ENCODE measurements at regions not wholly inside any gene's neighbourhood (a gene's known extent, or its start where the extent isn't known, plus 50 kb on each side); places are given as distances from the start of the nearest gene placed in this dataset.
A peak's percentile ranks its signal among the peaks of the same experiment; 100 is the strongest.
"Not testable (repeated sequence)": the region's sequence is repeated elsewhere in the genome, so short reads cannot be mapped to it uniquely, and the experiment has no call there.

DNA sequence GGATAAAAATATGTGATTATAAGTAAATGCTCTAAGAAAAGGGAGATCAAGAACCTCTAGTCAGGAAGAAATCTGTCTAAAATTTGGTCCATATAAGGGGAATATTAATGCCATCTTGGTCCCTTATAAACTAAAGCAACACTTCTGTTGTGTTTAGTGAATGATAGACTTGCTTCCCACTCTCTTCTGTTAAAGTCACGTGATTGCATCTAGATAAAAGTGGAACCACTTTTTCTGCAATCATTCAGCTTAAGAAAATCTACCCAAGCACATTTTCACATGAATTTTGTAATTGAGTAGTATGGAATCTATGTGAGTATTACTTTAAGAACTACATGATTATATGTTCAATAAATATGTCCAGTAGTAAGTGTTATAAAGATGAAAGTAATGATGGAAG is 782.9 kb upstream of the MIR17HG start:
- DNase-seq (ENCODE audit: low read depth in 2 of 2): no peak

DNA sequence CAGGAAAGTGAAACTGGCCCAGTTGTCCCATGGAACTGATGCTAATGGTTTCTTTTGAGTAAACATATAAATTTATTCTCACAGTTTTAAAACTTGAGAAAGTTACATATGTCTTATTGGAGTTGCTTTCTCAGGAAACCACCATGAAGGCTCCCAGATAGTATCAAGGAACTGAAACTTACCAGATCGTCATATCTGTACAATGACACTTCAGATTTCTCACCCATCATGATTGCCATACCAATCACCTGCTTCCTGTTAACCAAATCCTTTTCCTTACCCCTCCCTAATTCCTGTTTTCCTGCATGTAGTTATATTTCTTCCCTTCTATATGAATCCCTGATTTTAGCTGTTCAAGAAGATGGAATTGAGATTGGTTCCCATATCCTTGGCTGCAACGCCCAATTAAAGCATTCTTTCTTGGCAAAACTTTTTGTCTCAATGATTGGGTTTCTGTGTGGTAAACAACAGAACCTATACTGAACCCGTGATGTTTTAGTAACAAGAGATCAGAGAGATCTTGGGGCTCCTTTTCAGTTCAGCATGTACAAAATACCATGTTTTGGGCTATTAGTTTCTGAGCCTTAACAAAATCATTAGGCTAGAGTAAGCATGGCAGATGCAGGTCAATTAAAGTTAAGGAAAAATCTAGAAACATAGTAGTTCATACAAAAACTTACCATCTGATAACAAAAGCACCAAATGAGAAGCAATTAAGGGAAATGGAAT is 781.3 kb upstream of the MIR17HG start:
- DNase-seq (ENCODE audit: low read depth in 2 of 2): no peak

- no peak for DNase-seq (ENCODE audit: low read depth in 2 of 2)
These were observed 779.3 kb upstream of the MIR17HG start for GRCh38 chr13:90568165-90568564.

GRCh38 chr13:90576067-90576466 is 771.4 kb upstream of the MIR17HG start:
- DNase-seq (ENCODE audit: low read depth in 2 of 2): no peak

- DNase-seq (ENCODE audit: low read depth in 2 of 2): no peak
These were observed 769.8 kb upstream of the MIR17HG start for GRCh38 chr13:90577726-90578125.

DNA sequence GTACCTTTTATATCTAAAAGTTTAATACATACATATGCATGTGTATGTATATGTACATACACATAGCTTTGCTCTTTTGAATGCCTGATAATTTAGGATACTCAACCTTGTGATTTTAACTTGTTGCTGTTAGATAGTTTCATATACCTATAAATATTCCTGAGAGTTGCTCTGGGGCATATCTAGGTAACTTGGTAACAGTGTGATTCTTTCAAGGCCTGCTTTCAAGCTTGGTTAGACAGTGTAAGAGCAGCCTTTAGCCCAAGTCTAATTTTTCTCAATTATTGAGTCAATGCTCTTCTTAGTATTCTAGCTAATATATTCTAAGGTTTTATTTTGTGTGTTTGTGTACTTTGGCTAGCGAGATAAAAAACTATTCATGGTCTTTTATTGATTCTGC is 762.1 kb upstream of the MIR17HG start:
- DNase-seq (ENCODE audit: low read depth in 2 of 2): no peak

GRCh38 chr13:90591260-90591926 is 756.1 kb upstream of the MIR17HG start:
- DNase-seq (ENCODE audit: low read depth in 2 of 2): no peak

GRCh38 chr13:90591927-90592268 is 755.6 kb upstream of the MIR17HG start:
- DNase-seq (ENCODE audit: low read depth in 2 of 2): no peak

- DNase-seq (ENCODE audit: low read depth in 2 of 2): no peak
These were observed 754.5 kb upstream of the MIR17HG start for GRCh38 chr13:90592943-90593342.

- DNase-seq (ENCODE audit: low read depth in 2 of 2): peak; percentile 4 to 19
These were observed 752.8 kb upstream of the MIR17HG start for GRCh38 chr13:90594681-90595080.

DNA sequence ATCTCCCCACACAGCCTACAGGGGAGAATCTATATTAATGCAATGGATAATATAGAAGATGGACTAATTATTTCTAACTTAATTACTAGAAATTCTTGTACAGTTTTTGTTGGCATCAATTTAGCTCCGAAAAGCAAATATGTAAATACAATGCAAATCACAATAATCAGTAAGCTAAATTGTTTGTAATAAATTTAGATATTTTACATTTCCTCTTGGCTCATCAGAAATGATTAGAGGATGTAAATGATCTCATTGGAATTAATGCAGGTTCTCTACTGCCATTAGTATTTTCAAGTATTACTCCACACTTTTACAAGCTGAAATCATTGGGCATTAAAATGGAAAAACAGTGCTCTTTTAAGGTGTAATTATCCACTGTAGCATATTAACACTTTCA is 741.8 kb upstream of the MIR17HG start:
- no peak for DNase-seq (ENCODE audit: low read depth in 2 of 2)

GRCh38 chr13:90606921-90607320 is 740.6 kb upstream of the MIR17HG start:
- DNase-seq (ENCODE audit: low read depth in 2 of 2): not testable (repeated sequence)

DNA sequence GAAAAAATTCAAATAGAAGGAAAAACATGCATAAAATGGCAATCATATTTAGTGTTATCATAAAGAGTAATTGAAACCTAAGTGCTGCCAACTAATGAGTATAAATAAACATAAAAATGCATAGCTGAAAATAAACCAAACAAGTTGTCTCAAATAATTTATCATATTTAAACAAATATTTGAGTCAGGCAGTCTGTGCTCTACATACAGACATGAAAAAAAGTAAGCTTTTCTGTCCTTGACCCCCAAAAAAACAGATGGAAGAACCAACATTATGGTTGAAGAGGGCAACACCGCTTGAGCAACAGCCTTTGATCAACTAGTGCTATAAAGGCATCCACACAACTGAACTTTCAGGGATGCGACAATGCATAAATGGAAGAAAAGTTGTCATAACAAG is 735.1 kb upstream of the MIR17HG start:
- no peak for DNase-seq (ENCODE audit: low read depth in 2 of 2)

DNA sequence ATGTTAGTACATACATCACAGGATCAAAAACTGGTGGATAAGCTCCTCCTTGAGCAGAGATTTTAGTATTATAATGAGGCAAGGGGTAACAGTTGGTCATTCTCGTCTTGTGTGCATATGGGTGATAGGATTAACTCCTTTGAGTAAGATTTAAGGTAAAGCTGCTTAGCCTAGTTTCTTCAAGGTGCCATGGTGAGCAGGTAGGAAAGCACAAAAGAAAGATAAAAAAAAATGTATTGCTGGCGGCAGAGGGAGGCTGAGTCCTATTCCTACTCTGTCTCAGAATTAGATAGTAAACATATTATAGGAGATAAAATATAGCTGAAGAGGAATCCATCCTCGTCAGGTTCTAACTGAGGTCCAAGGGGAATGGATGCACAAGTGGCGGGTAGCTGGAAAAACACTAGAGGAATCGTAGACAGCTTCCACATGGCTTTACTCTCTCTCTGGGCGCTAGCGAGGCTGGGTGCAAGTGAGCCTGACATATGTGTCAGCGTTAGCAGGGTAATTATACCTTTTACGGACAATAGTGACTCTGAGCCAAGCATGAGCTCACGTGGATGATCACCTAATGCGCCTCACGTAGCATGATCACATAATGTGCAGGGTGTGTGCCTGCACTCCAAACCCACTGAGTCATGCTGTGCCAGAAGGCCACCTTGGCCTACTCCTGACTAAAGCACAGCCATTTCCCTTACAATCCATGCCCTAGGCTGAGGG is 734.3 kb upstream of the MIR17HG start:
- DNase-seq (ENCODE audit: low read depth in 2 of 2): no peak

- DNase-seq (ENCODE audit: low read depth in 2 of 2): no peak
These were observed 732.3 kb upstream of the MIR17HG start for GRCh38 chr13:90615236-90615635.

DNA sequence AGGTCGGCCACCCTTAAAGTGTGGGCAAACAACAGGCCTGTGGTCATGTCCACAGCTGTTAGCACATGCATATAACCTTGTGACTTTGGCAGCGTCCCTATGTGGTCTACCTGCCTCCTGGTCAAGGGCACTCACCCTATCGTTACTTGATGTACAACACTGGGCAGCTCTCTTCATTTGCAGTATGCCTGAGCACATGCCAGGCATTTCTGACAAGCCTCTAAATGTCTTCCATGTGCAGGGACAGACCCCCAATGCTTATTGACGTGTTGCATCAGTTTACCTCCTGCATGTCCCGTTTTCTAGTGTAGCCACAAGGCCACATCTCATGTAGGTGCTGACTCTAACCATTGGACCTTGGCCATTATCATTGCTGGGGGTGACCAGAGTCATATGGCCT is 731.7 kb upstream of the MIR17HG start:
- DNase-seq (ENCODE audit: low read depth in 2 of 2): no peak

DNA sequence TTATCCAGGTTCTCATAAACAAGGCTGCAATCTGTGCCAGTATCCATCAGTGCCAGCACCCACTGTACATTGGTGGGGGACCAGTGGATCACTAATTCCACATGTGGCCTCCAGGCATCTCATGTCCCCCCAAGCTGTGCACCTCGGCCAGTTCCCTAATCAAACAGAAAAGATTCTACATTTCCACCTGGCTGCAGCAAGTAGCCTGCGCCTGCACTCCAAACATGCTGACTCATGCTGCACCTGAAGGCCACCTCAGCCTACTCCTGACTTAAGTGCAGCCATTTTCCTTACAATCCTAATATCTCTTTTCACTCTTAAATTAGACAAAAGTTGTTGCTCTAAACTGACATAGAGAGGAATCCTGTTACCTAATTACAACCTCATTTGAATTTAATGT is 729.4 kb upstream of the MIR17HG start:
- no peak for DNase-seq (ENCODE audit: low read depth in 2 of 2)

DNA sequence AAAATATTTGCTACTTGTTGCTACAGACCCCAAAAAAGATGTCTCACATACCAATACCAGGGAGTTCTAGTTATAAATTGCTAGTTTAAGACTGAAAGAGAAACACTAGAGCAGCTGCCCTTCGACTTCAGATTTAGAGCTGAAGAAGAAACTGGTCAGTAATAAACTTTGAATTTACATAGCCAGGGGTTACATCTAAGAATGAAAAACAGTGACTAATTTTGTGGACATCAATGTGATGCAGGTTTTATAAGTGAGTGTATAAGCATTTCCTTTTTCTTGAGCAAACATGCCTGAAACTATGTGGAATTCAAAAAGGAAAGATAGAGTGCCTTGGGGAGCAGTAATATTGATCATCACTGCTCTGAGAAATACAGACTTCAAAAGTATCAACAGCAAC is 724.9 kb upstream of the MIR17HG start:
- no peak for DNase-seq (ENCODE audit: low read depth in 2 of 2)

- DNase-seq (ENCODE audit: low read depth in 2 of 2): no peak
These were observed 724.0 kb upstream of the MIR17HG start for GRCh38 chr13:90623318-90624011.

DNA sequence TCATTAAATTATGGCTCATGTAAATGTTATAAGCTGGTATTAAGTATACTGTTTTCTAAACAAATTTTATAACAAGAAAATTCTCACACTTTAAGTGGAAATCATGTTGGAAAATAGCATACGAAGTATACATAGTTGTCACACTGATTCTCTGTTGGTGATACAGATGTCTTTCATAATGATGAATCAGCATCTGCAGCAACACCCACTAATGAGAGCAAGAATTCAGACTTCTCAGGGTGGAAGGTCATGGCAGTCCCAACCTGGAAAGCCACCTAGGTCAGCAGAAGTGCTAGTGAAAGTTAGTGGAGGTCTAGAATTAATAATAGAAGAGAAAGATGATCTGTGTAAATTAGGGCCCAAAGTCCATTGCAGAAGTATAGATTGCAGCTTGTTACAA is 719.7 kb upstream of the MIR17HG start:
- no peak for DNase-seq (ENCODE audit: low read depth in 2 of 2)

DNA sequence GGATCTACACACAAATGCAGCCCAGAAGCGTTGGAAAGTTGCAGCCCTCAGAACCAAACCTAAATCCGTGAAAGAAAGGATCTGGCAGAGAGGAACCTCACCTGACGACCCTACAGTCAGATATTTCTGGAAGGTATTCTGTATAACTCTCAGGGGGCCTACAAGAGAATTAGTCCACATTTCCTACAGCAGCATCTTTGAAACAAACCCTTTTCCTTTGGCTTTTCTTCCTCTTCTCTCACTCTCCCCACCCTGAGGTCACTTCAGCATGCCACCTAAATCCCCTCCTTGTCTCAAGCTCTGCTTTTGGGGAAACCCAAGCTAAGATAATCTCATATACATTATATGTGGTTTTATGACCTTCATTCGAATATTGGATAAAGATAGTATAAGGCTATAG is 719.0 kb upstream of the MIR17HG start:
- DNase-seq (ENCODE audit: low read depth in 2 of 2): no peak

- DNase-seq (ENCODE audit: low read depth in 2 of 2): no peak
These were observed 716.8 kb upstream of the MIR17HG start for GRCh38 chr13:90630716-90631115.

DNA sequence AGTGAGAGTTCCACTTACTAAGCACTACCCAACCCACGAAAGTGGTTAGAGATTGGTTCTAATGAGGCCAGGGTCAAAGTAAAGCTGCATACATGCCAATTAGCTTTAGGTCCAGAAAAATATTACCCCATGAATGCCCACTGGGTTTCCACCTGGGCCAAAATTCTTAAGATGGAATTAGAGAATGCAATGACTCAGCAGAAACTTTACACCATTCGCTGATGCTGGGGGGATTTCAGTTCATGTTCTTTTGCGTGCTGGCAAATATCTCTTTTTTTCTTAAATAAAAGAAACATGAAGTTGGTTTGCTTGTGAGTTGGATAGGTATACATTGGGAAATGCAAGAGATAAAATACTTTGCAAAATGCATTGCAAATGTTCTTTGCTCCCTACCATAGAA is 715.3 kb upstream of the MIR17HG start:
- no peak for DNase-seq (ENCODE audit: low read depth in 2 of 2)
